Pancreas (tissue), 10 donors: ENCODE measurements at regions not wholly inside any gene's neighbourhood (a gene's known extent, or its start where the extent isn't known, plus 50 kb on each side); places are given as distances from the start of the nearest gene placed in this dataset.

ENCODE experiments used
- ATAC-seq, 4 donors: fragments of 200-7000 bp; cut with Tn5 transposase; one replicate each; pipeline versions ENCODE4 v1.8.0 to v1.9.1; 2020; ENCODE audit warnings: mild to moderate bottlenecking in 4 of 4, moderate library complexity in 4 of 4
- DNase-seq, 6 donors: peaks; one replicate each; pipeline ENCODE4 v3.0.0-alpha.2; 2020
- FAIRE-seq: peaks from 2 replicates; lab custom pipeline; 2012; peaks lifted over from hg19 to GRCh38; lab: Jason Lieb, UNC
- H3K27ac ChIP-seq, 4 donors: fragments of 200-600 bp; sonication (generic); 1 replicate in 3 of 4; 2 replicates in 1 of 4; pipeline versions ENCODE4 v1.5.0 to v1.8.0; 2020
- H3K27me3 ChIP-seq, 4 donors: fragments of 200-600 bp; one replicate each; pipeline ENCODE4 v1.8.0; 2021
- H3K36me3 ChIP-seq, 3 donors: fragments of 200-600 bp; sonication (generic) in 1 of 3; one replicate each; pipeline versions ENCODE4 v1.5.0 to v1.8.0; 2020 to 2021
- H3K4me1 ChIP-seq, 3 donors: fragments of 200-600 bp; one replicate each; pipeline ENCODE4 v1.8.0; 2021
- H3K4me3 ChIP-seq, 4 donors: fragments of 200-600 bp; sonication (generic) in 2 of 4; one replicate each; pipeline versions ENCODE4 v1.5.0 to v1.8.0; 2020 to 2021
- H3K9me3 ChIP-seq, 4 donors: fragments of 200-600 bp; one replicate each; pipeline ENCODE4 v1.8.0; 2021
- CTCF ChIP-seq, 4 donors: fragments of 200-600 bp; sonication (generic) in 3 of 4; IDR thresholded peaks; one replicate each; pipeline versions ENCODE4 v1.5.0 to v1.8.0; 2021; ENCODE audit warnings: antibody characterized with exemption in 4 of 4
- WGBS, 2 donors: extraction: QIAGEN DNeasy Blood & Tissue Kit; methylation state at CpG; one replicate each; pipeline ENCODE4 v1.1.7; 2013; 5-methylcytosine and 5-hydroxymethylcytosine counted together
- intact Hi-C, 3 donors: fragments of 100-400 bp; cut with DNase I; formaldehyde crosslinking; loops; one replicate each; pipeline versions ENCODE4 v1.11.1 to v1.14.2; 2022
- donor health status: healthy with polysubstance abuse.
- donor health status: DM: no; HTN: no; CAD: no; lungs with moderate emphysema.
- donor health status: DM: no; HTN: no; CAD: no.
- donor health status: control.
- donor health status: control.
- donor health status: Bipolar disorder and iron deficiency.
- donor health status: DM: yes; HTN: yes; CAD: no.
- donor health status: DM: no; HTN: no; CAD: no.
- donor health status: DM: no; HTN: no; CAD: no.
- donor health status: DM: yes; HTN: yes; CAD: no.

GRCh38 chr19:20482721-20483120 is 82.9 kb downstream of the ZNF737 start:
- no peak for TF ChIP-seq CTCF (IDR thresholded peaks at IDR 0.05)
- intact Hi-C loops, result no loop called here
- Histone ChIP-seq H3K4me1 (no peaks in the 10 kb centered on the region), H3K36me3 (no peaks in the 10 kb centered on the region), H3K9me3 (no peaks in the 10 kb centered on the region), H3K4me3 (no peak overlapping the region), H3K27ac (no peak overlapping the region), H3K27me3 (no peaks in the 10 kb centered on the region)
- ATAC-seq, result no peak
- no peak for FAIRE-seq
- DNase-seq, result peak in 2 of 6 donors; percentile 11 to 23
- 43 to 45% methylated on average over 2 of the region's 2 CpGs for WGBS, 2 donors

GRCh38 chr19:20481736-20482135 is 83.8 kb downstream of the ZNF737 start:
- H3K4me3 ChIP-seq, result no peak overlapping the region
- no peaks in the 10 kb centered on the region for H3K4me1 ChIP-seq
- FAIRE-seq, result no peak
- no peak for ATAC-seq
- 32 to 44% methylated on average over 1 of the region's 1 CpG for WGBS, 2 donors
- H3K9me3 ChIP-seq, result no peaks in the 10 kb centered on the region
- DNase-seq, result no peak
- H3K27me3 ChIP-seq, result no peaks in the 10 kb centered on the region
- intact Hi-C loops, result no loop called here
- TF ChIP-seq CTCF (IDR thresholded peaks at IDR 0.05), result no peak
- no peaks in the 10 kb centered on the region for H3K36me3 ChIP-seq
- no peak overlapping the region for H3K27ac ChIP-seq

GRCh38 chr19:20479483-20479882 is 86.1 kb downstream of the ZNF737 start:
- Histone ChIP-seq H3K4me1 (no peaks in the 10 kb centered on the region), H3K9me3 (no peaks in the 10 kb centered on the region), H3K4me3 (no peak overlapping the region), H3K27me3 (no peaks in the 10 kb centered on the region), H3K27ac (no peak overlapping the region), H3K36me3 (no peaks in the 10 kb centered on the region)
- ATAC-seq (no peak), DNase-seq (no peak), FAIRE-seq (no peak)
- WGBS, 2 donors, result 66 to 81% methylated on average over 3 of the region's 3 CpGs
- intact Hi-C loops, result no loop called here
- no peak for TF ChIP-seq CTCF (IDR thresholded peaks at IDR 0.05)

- no peak for TF ChIP-seq CTCF (IDR thresholded peaks at IDR 0.05)
- Histone ChIP-seq H3K4me1 (no peaks in the 10 kb centered on the region), H3K27me3 (no peaks in the 10 kb centered on the region), H3K4me3 (no peak overlapping the region), H3K9me3 (no peaks in the 10 kb centered on the region), H3K36me3 (no peaks in the 10 kb centered on the region), H3K27ac (no peak overlapping the region)
- FAIRE-seq (no peak), DNase-seq (no peak), ATAC-seq (no peak)
- 77 to 90% methylated on average over 3 of the region's 3 CpGs for WGBS, 2 donors
- intact Hi-C loops, result no loop called here
These were observed 86.6 kb downstream of the ZNF737 start for GRCh38 chr19:20478936-20479335.

GRCh38 chr19:20472854-20473253 is 92.7 kb downstream of the ZNF737 start:
- WGBS, 2 donors, result 93 to 94% methylated on average over 13 of the region's 13 CpGs
- Histone ChIP-seq H3K4me1 (peaks cover 0 to 12% (median 0%) of the 10 kb centered on the region in 3 donors), H3K27ac (no peak overlapping the region), H3K27me3 (no peaks in the 10 kb centered on the region), H3K4me3 (no peak overlapping the region), H3K36me3 (no peaks in the 10 kb centered on the region), H3K9me3 (no peaks in the 10 kb centered on the region)
- FAIRE-seq (no peak), ATAC-seq (no peak), DNase-seq (no peak)
- intact Hi-C loops, result no loop called here
- no peak for TF ChIP-seq CTCF (IDR thresholded peaks at IDR 0.05)
